ENCODE measurements at regions not wholly inside any gene's neighbourhood (a gene's known extent, or its start where the extent isn't known, plus 50 kb on each side); places are given as distances from the start of the nearest gene placed in this dataset.

- Mint-ChIP-seq H3K4me1 (no peaks in the 10 kb centered on the region), H3K4me3 (no peak overlapping the region), H3K27me3 (ENCODE audit: low read depth in 2 of 2) (peaks cover 10 to 31% of the 10 kb centered on the region in 2 donors), H3K27ac (no peak overlapping the region), H3K9me3 (no peaks in the 10 kb centered on the region), H3K36me3 (no peaks in the 10 kb centered on the region)
- intact Hi-C loops (cut with micrococcal nuclease), result no loop called here
- 75% methylated on average over 1 of the region's 1 CpG for WGBS (ENCODE audit: insufficient coverage)
- no peaks in the 10 kb centered on the region for H3K9me3 ChIP-seq (ENCODE audit: control insufficient read depth, insufficient read depth, low read length)
- TF ChIP-seq CTCF (IDR thresholded peaks at IDR 0.05), result no peak
- no peaks in the 10 kb centered on the region for H3K36me3 ChIP-seq (ENCODE audit: control insufficient read depth, insufficient read depth, low read length)
- no peak overlapping the region for H3K27ac ChIP-seq (ENCODE audit: low read length)
- H3K27me3 ChIP-seq (ENCODE audit: control insufficient read depth, insufficient read depth, low read length), result no peaks in the 10 kb centered on the region
- H3K4me3 ChIP-seq (ENCODE audit: low read length), result no peak overlapping the region
- H3K4me1 ChIP-seq (ENCODE audit: control insufficient read depth, insufficient read depth, low read length), result no peaks in the 10 kb centered on the region
- no peak for DNase-seq
- no peak for ATAC-seq
These were observed 57.1 kb upstream of the ATG10 start for GRCh38 chr5:81914696-81915095.

- Mint-ChIP-seq H3K27ac (no peak overlapping the region), H3K4me3 (no peak overlapping the region)
These were observed 58.9 kb upstream of the ATG10 start for GRCh38 chr5:81912933-81913332.

GRCh38 chr5:81909677-81910076 is 62.1 kb upstream of the ATG10 start:
- no peak overlapping the region for H3K4me3 Mint-ChIP-seq
- no peak for ATAC-seq
- H3K27me3 Mint-ChIP-seq (ENCODE audit: low read depth in 2 of 2), result peaks cover 2 to 22% of the 10 kb centered on the region in 2 donors
- no peaks in the 10 kb centered on the region for H3K4me1 Mint-ChIP-seq
- H3K27ac Mint-ChIP-seq, result no peak overlapping the region
- DNase-seq, result no peak
- intact Hi-C loops (cut with micrococcal nuclease), result no loop called here
- H3K4me1 ChIP-seq (ENCODE audit: control insufficient read depth, insufficient read depth, low read length), result no peaks in the 10 kb centered on the region
- H3K9me3 ChIP-seq (ENCODE audit: control insufficient read depth, insufficient read depth, low read length), result no peaks in the 10 kb centered on the region
- H3K36me3 ChIP-seq (ENCODE audit: control insufficient read depth, insufficient read depth, low read length), result no peaks in the 10 kb centered on the region
- no peaks in the 10 kb centered on the region for H3K9me3 Mint-ChIP-seq
- TF ChIP-seq CTCF (IDR thresholded peaks at IDR 0.05), result no peak
- H3K27ac ChIP-seq (ENCODE audit: low read length), result no peak overlapping the region
- no peaks in the 10 kb centered on the region for H3K27me3 ChIP-seq (ENCODE audit: control insufficient read depth, insufficient read depth, low read length)
- H3K4me3 ChIP-seq (ENCODE audit: low read length), result no peak overlapping the region
- WGBS (ENCODE audit: insufficient coverage), result no CpG with 5 or more reads among the region's 1 CpG
- H3K36me3 Mint-ChIP-seq, result no peaks in the 10 kb centered on the region

More at GRCh38 chr5:81912933-81913332, 58.9 kb upstream of the ATG10 start:
- H3K4me3 ChIP-seq (ENCODE audit: low read length), result no peak overlapping the region
- no peaks in the 10 kb centered on the region for H3K9me3 Mint-ChIP-seq
- 97% methylated on average over 8 of the region's 8 CpGs for WGBS (ENCODE audit: insufficient coverage)
- no peaks in the 10 kb centered on the region for H3K36me3 ChIP-seq (ENCODE audit: control insufficient read depth, insufficient read depth, low read length)
- H3K27me3 ChIP-seq (ENCODE audit: control insufficient read depth, insufficient read depth, low read length), result no peaks in the 10 kb centered on the region
- H3K9me3 ChIP-seq (ENCODE audit: control insufficient read depth, insufficient read depth, low read length), result no peaks in the 10 kb centered on the region
- ATAC-seq (no peak), DNase-seq (no peak)
- no peaks in the 10 kb centered on the region for H3K4me1 Mint-ChIP-seq
- no peaks in the 10 kb centered on the region for H3K36me3 Mint-ChIP-seq
- H3K27ac ChIP-seq (ENCODE audit: low read length), result no peak overlapping the region
- intact Hi-C loops (cut with micrococcal nuclease), result no loop called here
- no peaks in the 10 kb centered on the region for H3K4me1 ChIP-seq (ENCODE audit: control insufficient read depth, insufficient read depth, low read length)
- TF ChIP-seq CTCF (IDR thresholded peaks at IDR 0.05), result no peak
- H3K27me3 Mint-ChIP-seq (ENCODE audit: low read depth in 2 of 2), result peaks cover 5 to 27% of the 10 kb centered on the region in 2 donors

- 72% methylated on average over 5 of the region's 5 CpGs for WGBS (ENCODE audit: insufficient coverage)
- no peaks in the 10 kb centered on the region for H3K36me3 Mint-ChIP-seq
- H3K27me3 Mint-ChIP-seq (ENCODE audit: low read depth in 2 of 2), result peaks cover 2 to 13% of the 10 kb centered on the region in 2 donors
These were observed 63.1 kb upstream of the ATG10 start for GRCh38 chr5:81908771-81909170.

More at GRCh38 chr5:81908771-81909170, 63.1 kb upstream of the ATG10 start:
- Histone ChIP-seq H3K27ac (ENCODE audit: low read length) (no peak overlapping the region), H3K9me3 (ENCODE audit: control insufficient read depth, insufficient read depth, low read length) (no peaks in the 10 kb centered on the region), H3K27me3 (ENCODE audit: control insufficient read depth, insufficient read depth, low read length) (no peaks in the 10 kb centered on the region), H3K36me3 (ENCODE audit: control insufficient read depth, insufficient read depth, low read length) (no peaks in the 10 kb centered on the region), H3K4me1 (ENCODE audit: control insufficient read depth, insufficient read depth, low read length) (no peaks in the 10 kb centered on the region), H3K4me3 (ENCODE audit: low read length) (no peak overlapping the region)
- Mint-ChIP-seq H3K27ac (no peak overlapping the region), H3K4me1 (no peaks in the 10 kb centered on the region), H3K4me3 (no peak overlapping the region), H3K9me3 (no peaks in the 10 kb centered on the region)
- DNase-seq (no peak), ATAC-seq (no peak)
- intact Hi-C loops (cut with micrococcal nuclease), result no loop called here
- TF ChIP-seq CTCF (IDR thresholded peaks at IDR 0.05), result no peak
